A549 (cell line): ENCODE measurements at regions not wholly inside any gene's neighbourhood (a gene's known extent, or its start where the extent isn't known, plus 50 kb on each side); places are given as distances from the start of the nearest gene placed in this dataset.

Experiments
- BHLHE40 ChIP-seq: IDR thresholded peaks from 2 replicates; pipeline ENCODE4 v1.6.1; 2012; ENCODE audit warnings: low read depth, low read length, inconsistent platforms
- CHD4 ChIP-seq: fragments of 200-600 bp; sonication (generic); IDR thresholded peaks from 2 replicates; pipeline ENCODE4 v1.6.1; 2016; ENCODE audit warnings: antibody characterized with exemption, mild to moderate bottlenecking, borderline replicate concordance
- CTCF ChIP-seq: fragments of >200 bp; sonication (Bioruptor Twin); formaldehyde crosslinking; IDR thresholded peaks from 3 replicates; pipeline ENCODE4 v1.5.1; 2016
- ELK1 ChIP-seq: fragments of 150-350 bp; IDR thresholded peaks from 2 replicates; pipeline ENCODE4 v1.6.1; 2014; ENCODE audit warnings: low read depth, mild to moderate bottlenecking, low read length
- JUN ChIP-seq, 2 experiments: fragments of >200 bp; sonication (Bioruptor Twin); formaldehyde crosslinking; IDR thresholded peaks; 2 replicates in 1 of 2; 3 replicates in 1 of 2; pipeline ENCODE4 v1.6.1; 2016 to 2017
- NPAS2 ChIP-seq: fragments of 250-450 bp; sonication (Bioruptor Pico); IDR thresholded peaks from 2 replicates; pipeline ENCODE4 v1.8.0; 2022; ENCODE audit warnings: mild to moderate bottlenecking, moderate library complexity, borderline replicate concordance
- PHF8 ChIP-seq: fragments of 200-600 bp; sonication (generic); IDR thresholded peaks from 2 replicates; pipeline ENCODE4 v1.6.1; 2016; ENCODE audit warnings: low read depth, mild to moderate bottlenecking, antibody characterized with exemption, moderate library complexity, borderline replicate concordance
- POLR2A ChIP-seq: IDR thresholded peaks from 2 replicates; pipeline ENCODE4 v1.6.1; 2012; ENCODE audit warnings: mild to moderate bottlenecking, low read length
- REST ChIP-seq: fragments of 200-600 bp; sonication (generic); IDR thresholded peaks from 2 replicates; pipeline ENCODE4 v1.6.1; 2016; ENCODE audit warnings: antibody characterized with exemption, mild to moderate bottlenecking, moderate library complexity

GRCh38 chr12:34286483-34286882 is 264.2 kb downstream of the ALG10 start:
- no peak for TF ChIP-seq CTCF
- TF ChIP-seq BHLHE40, result no peak
- no peak for TF ChIP-seq POLR2A
- no peak for TF ChIP-seq PHF8
- TF ChIP-seq NPAS2 (CRISPR knock-in tag), result no peak
- TF ChIP-seq ELK1, result no peak
- no peak for TF ChIP-seq JUN (IDR thresholded peaks at IDR 0.05)
- TF ChIP-seq REST, result no peak
- no peak for TF ChIP-seq CHD4
